ENCODE measurements at regions not wholly inside any gene's neighbourhood (a gene's known extent, or its start where the extent isn't known, plus 50 kb on each side); places are given as distances from the start of the nearest gene placed in this dataset.

DNA sequence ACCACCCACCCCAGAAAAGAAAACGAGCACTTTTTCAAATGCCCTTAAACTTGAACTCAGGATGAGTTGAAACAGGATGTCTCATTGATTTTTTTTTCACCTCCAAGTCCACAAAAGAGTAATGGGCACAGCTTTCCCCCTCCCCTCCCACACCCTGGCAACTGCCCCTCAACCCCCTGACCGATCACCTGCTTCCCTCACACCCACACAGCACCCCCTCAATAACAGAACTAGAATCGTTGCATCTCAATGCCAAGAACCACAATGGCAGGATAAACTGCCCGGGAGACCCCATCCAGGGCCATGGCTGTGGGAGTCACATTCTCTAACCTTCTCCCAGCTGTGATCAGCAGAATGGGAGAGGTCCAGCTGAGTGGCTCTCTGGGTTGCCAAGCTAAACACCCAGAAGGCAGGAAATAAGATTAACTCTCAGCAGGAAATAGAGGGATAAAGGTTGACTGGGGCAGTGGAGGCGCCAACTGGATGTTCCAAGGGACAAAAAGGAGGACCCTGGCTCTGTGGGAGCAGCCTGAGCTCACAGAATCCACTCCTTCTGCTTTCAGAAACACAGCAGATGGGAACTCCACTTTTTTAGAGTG is 128.0 kb upstream of the SDK2 start:
- Histone ChIP-seq H3K36me3 (ENCODE audit: insufficient read depth, low read depth, low read length) (no peaks in the 10 kb centered on the region), H3K27me3 (ENCODE audit: insufficient read depth, low read length) (no peaks in the 10 kb centered on the region), H3K4me3 (ENCODE audit: low read length) (no peak overlapping the region), H3K27ac (ENCODE audit: low read length) (no peak overlapping the region), H3K9ac (ENCODE audit: low read depth, low read length) (no peak overlapping the region), H3K4me1 (ENCODE audit: insufficient read depth, low read length) (no peaks in the 10 kb centered on the region), H3K9me3 (ENCODE audit: insufficient read depth, low read depth, low read length) (peaks cover 2% of the 10 kb centered on the region; the same call in 1 of the 2 replicates)

DNA sequence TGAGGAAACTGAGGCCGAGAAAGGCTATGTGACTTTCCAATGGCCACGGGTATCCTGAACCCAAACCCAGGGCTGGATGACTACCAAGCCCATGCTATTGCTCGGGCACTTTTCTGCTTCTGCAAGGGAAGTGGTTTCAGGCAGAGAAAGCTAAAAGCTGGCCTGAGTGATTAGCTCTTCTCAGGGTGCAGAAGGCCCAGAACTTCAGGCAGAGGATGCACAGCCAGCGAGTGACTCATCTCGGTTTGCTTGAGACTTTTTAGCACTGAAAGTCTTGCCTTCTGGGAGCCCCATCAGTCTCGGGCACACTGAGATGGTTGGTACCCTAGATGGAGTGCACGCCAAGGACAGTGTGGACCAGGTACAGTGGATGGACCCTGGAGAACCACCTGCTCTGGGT is 129.5 kb upstream of the SDK2 start:
- H3K4me3 ChIP-seq (ENCODE audit: low read length) = no peak overlapping the region
- no peak overlapping the region for H3K27ac ChIP-seq (ENCODE audit: low read length)
- H3K36me3 ChIP-seq (ENCODE audit: insufficient read depth, low read depth, low read length) = no peaks in the 10 kb centered on the region
- H3K4me1 ChIP-seq (ENCODE audit: insufficient read depth, low read length) = no peaks in the 10 kb centered on the region
- peaks cover 2% of the 10 kb centered on the region; the same call in 1 of the 2 replicates for H3K9me3 ChIP-seq (ENCODE audit: insufficient read depth, low read depth, low read length)
- H3K9ac ChIP-seq (ENCODE audit: low read depth, low read length) = no peak overlapping the region
- no peaks in the 10 kb centered on the region for H3K27me3 ChIP-seq (ENCODE audit: insufficient read depth, low read length)

DNA sequence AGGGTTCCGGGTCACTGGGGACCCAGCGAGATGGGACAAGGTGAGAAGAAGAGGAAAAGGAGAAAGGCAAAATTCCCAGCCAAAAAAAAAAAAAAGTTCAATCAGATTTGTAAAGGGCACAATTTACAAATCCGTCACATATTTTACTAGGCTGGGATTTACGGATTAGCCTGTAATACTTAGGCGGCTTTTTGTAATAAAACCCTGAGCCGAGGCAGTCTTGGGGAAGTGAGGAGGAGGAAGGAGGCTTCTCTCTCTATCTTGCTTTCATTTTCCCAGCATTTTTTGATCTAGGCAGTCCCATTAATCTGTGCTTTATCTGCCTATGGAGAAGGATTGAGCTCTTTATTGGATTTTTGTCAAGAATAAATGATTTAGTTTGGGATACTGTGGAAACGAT is 130.6 kb upstream of the SDK2 start:
- H3K4me1 ChIP-seq (ENCODE audit: insufficient read depth, low read length) = no peaks in the 10 kb centered on the region
- no peak overlapping the region for H3K27ac ChIP-seq (ENCODE audit: low read length)
- H3K9ac ChIP-seq (ENCODE audit: low read depth, low read length) = no peak overlapping the region
- H3K36me3 ChIP-seq (ENCODE audit: insufficient read depth, low read depth, low read length) = no peaks in the 10 kb centered on the region
- no peak overlapping the region for H3K4me3 ChIP-seq (ENCODE audit: low read length)
- no peaks in the 10 kb centered on the region for H3K27me3 ChIP-seq (ENCODE audit: insufficient read depth, low read length)
- H3K9me3 ChIP-seq (ENCODE audit: insufficient read depth, low read depth, low read length) = peaks cover 2% of the 10 kb centered on the region; the same call in 1 of the 2 replicates

DNA sequence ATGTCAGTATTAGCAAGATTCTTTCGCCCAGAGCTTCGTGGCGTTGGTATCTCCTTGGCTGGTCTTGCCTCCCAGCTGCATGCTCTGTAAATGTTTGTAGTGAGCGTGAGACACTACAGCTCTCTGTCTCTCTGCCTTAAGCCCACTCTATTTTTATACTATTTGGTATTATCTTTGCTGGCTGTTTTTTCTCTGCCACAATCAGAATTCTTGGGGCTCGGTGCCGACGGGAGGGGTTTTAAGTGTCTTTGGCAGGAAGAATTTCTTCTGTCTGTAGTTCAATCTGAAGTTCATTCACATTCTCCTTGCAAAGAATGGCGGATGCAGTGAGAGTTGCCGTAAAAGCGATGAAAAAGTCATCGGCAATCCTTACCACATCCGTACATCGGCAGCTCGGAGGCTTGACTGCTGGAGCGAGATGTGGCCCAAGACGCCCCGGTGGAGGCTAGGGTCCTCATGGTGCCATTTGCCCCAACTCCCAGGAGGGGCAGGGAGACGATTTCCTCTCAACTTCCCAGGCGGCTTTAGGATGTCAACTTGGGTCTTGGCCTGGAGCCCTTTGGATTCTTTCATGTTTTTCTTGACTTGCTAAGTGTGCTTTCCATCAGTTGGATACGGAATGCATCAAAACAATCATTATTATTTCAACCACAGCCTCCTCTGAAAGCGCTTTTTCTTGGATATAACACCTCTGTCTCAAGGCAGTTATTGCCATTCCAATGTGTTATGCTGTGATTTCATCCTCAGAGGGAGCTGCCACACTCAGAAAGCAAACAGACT is 132.3 kb upstream of the SDK2 start:
- peaks cover 2% of the 10 kb centered on the region; the same call in 1 of the 2 replicates for H3K9me3 ChIP-seq (ENCODE audit: insufficient read depth, low read depth, low read length)
- H3K9ac ChIP-seq (ENCODE audit: low read depth, low read length) = no peak overlapping the region
- no peak overlapping the region for H3K4me3 ChIP-seq (ENCODE audit: low read length)
- no peaks in the 10 kb centered on the region for H3K27me3 ChIP-seq (ENCODE audit: insufficient read depth, low read length)
- H3K27ac ChIP-seq (ENCODE audit: low read length) = no peak overlapping the region
- no peaks in the 10 kb centered on the region for H3K36me3 ChIP-seq (ENCODE audit: insufficient read depth, low read depth, low read length)
- H3K4me1 ChIP-seq (ENCODE audit: insufficient read depth, low read length) = no peaks in the 10 kb centered on the region

DNA sequence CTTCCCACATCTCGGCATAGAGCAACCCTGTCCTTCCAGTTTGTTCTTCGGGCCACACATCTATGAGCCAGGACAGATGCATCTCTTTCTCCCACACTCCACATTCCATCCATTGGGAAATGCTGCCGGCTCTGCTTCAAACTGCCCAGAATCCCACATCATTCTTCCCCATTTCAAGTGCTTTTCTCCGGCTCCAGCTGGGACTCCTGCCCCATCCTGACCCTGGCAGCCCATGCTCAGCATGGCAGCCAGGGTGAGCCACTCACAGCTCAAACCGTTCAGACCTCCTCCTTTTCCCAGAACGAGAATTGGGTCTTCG is 132.8 kb upstream of the SDK2 start:
- Histone ChIP-seq H3K27me3 (ENCODE audit: insufficient read depth, low read length) (no peaks in the 10 kb centered on the region), H3K9me3 (ENCODE audit: insufficient read depth, low read depth, low read length) (peaks cover 2% of the 10 kb centered on the region; the same call in 1 of the 2 replicates), H3K4me3 (ENCODE audit: low read length) (no peak overlapping the region), H3K9ac (ENCODE audit: low read depth, low read length) (no peak overlapping the region), H3K36me3 (ENCODE audit: insufficient read depth, low read depth, low read length) (no peaks in the 10 kb centered on the region), H3K4me1 (ENCODE audit: insufficient read depth, low read length) (no peaks in the 10 kb centered on the region), H3K27ac (ENCODE audit: low read length) (no peak overlapping the region)

DNA sequence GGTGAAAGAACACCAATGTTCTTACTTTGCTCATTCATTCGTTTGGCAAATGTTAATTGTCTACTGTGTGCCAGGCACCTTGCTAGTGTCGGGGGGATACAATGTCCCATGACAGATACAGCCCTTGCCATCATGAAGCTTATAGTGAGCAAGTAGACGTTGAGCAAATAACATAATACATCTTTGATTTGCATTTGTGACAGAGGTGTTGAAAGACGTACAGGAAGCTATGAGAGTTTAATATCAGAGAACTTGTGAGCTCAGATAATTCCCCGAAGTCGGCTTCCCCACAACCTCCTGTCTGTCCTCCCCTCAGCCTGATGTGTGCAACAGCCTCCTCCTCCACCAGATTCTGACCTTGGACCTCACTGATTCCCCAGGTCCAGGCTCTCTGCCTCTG is 138.0 kb upstream of the SDK2 start:
- no peaks in the 10 kb centered on the region for H3K36me3 ChIP-seq (ENCODE audit: insufficient read depth, low read depth, low read length)
- peaks cover 10% of the 10 kb centered on the region; the same call in 1 of the 2 replicates for H3K4me1 ChIP-seq (ENCODE audit: insufficient read depth, low read length)
- no peak overlapping the region for H3K27ac ChIP-seq (ENCODE audit: low read length)
- H3K4me3 ChIP-seq (ENCODE audit: low read length) = no peak overlapping the region
- H3K27me3 ChIP-seq (ENCODE audit: insufficient read depth, low read length) = peaks cover 11% of the 10 kb centered on the region; the same call in 1 of the 2 replicates
- no peak overlapping the region for H3K9ac ChIP-seq (ENCODE audit: low read depth, low read length)
- H3K9me3 ChIP-seq (ENCODE audit: insufficient read depth, low read depth, low read length) = no peaks in the 10 kb centered on the region

DNA sequence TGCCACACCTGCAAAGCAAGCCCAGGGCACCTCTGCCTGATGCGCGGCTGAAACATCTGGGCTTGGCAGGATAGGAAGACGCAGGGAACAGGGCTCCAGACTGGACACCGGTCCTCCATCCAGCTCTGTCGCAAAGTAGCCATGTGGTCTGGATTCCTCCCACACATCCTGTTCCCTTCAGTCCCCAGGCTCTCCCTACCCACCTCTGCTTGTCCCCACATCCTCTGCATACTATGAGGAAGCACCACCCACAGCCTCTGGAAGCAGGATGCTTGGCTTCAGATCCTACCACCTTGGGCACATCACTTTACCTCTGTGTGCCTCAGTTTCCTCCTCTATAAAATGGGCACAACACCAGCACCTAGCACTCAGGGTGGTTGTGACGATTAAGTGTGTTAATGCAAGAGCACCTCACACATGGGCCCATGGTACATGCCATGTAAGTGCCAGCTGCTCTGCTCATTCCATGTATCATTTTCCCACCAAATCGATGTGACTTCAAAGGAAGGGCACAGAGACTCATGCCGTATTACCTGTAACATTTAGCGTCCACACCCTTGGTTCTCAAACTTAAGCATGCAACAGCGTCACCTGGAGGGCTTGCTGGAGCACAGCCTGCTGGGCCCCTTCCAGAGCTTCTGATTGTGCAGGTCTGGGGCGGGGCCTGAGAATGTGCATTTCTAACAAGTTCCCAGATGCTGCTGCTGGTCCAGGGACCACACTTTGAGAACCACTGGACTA is 138.6 kb upstream of the SDK2 start:
- Histone ChIP-seq H3K4me3 (ENCODE audit: low read length) (no peak overlapping the region), H3K4me1 (ENCODE audit: insufficient read depth, low read length) (peaks cover 16% of the 10 kb centered on the region; the same call in 1 of the 2 replicates), H3K27ac (ENCODE audit: low read length) (no peak overlapping the region), H3K27me3 (ENCODE audit: insufficient read depth, low read length) (peaks cover 11% of the 10 kb centered on the region; the same call in 1 of the 2 replicates), H3K9ac (ENCODE audit: low read depth, low read length) (no peak overlapping the region), H3K9me3 (ENCODE audit: insufficient read depth, low read depth, low read length) (no peaks in the 10 kb centered on the region), H3K36me3 (ENCODE audit: insufficient read depth, low read depth, low read length) (no peaks in the 10 kb centered on the region)

DNA sequence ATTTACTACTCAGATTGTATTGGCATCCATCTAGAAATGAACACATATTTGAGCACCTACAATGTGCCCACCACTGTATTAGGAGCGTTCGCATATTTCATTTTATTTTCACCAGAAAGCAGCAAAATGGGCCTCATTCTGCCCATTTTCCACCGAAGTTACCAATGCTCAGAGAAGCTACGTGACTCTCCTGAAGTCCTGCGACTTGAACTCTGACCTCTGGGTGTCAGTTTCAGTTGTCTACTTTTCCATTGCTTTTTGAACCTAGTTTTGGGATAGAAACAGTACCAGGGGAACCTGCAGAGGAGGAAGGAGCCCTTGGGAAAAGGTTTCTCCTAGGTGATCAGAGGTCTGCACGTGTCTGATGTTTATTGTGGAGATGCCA is 139.1 kb upstream of the SDK2 start:
- H3K4me3 ChIP-seq (ENCODE audit: low read length) = no peak overlapping the region
- peaks cover 11% of the 10 kb centered on the region; the same call in 1 of the 2 replicates for H3K27me3 ChIP-seq (ENCODE audit: insufficient read depth, low read length)

DNA sequence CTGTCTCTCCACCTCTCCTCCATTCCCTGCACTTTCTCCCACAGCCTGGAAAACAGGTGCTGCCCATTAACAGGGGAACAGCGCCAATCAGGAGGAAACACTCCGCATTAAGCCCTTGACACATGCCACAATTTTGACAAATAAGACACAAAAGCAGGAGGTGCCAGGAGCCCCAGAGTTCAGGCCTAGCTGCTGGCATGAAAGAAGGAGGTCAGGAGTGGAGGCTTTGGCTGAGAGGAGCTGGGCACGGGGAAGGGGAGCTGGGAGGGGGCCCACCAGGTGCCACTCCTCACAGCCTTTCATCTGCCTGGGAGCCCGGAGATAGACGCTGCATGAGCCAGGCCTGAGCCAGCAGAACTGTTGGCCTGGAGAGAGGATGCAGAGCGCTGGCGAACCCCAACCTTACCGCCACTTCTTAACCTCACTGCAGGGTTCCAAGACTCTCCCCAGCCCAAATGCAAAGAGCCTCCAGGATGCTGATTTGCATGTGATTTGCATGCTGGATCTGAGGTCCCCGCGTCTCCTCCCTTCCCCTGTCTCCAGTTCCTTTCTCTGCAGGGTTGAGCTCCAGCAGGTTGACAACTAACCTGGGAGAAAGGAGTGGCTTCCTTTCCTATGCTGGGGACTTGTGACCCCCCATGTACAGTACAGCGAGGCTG is 139.8 kb upstream of the SDK2 start:
- Histone ChIP-seq H3K27me3 (ENCODE audit: insufficient read depth, low read length) (peaks cover 11% of the 10 kb centered on the region; the same call in 1 of the 2 replicates), H3K36me3 (ENCODE audit: insufficient read depth, low read depth, low read length) (no peaks in the 10 kb centered on the region), H3K27ac (ENCODE audit: low read length) (no peak overlapping the region), H3K9ac (ENCODE audit: low read depth, low read length) (no peak overlapping the region), H3K9me3 (ENCODE audit: insufficient read depth, low read depth, low read length) (no peaks in the 10 kb centered on the region), H3K4me3 (ENCODE audit: low read length) (no peak overlapping the region), H3K4me1 (ENCODE audit: insufficient read depth, low read length) (peaks cover 20% of the 10 kb centered on the region; the same call in 1 of the 2 replicates)

More for the DNA sequence above, 139.1 kb upstream of the SDK2 start:
- no peaks in the 10 kb centered on the region for H3K36me3 ChIP-seq (ENCODE audit: insufficient read depth, low read depth, low read length)
- H3K9ac ChIP-seq (ENCODE audit: low read depth, low read length) = no peak overlapping the region
- peaks cover 20% of the 10 kb centered on the region; the same call in 1 of the 2 replicates for H3K4me1 ChIP-seq (ENCODE audit: insufficient read depth, low read length)
- H3K9me3 ChIP-seq (ENCODE audit: insufficient read depth, low read depth, low read length) = no peaks in the 10 kb centered on the region
- H3K27ac ChIP-seq (ENCODE audit: low read length) = no peak overlapping the region

DNA sequence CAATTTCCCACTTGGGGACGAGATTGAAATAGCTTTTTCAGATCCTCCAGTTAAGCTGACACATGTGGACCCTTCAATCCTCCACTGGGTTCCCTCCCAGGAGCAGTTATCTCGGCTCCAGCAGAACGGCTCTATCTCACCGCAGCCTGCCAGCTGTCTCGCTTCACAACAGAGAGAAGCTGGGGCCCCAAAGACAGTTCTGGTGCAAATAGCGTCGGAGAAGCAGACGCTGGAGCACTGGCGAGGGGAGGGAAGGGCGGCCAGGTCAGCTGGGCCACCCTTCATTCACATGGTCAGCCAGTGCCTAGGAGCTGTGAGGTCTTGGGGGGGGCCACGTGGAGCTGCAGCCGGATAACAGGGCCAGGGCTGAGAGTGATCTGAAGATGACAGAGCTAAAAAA is 141.3 kb upstream of the SDK2 start:
- no peak overlapping the region for H3K4me3 ChIP-seq (ENCODE audit: low read length)
- no peaks in the 10 kb centered on the region for H3K36me3 ChIP-seq (ENCODE audit: insufficient read depth, low read depth, low read length)
- no peak overlapping the region for H3K9ac ChIP-seq (ENCODE audit: low read depth, low read length)
- H3K9me3 ChIP-seq (ENCODE audit: insufficient read depth, low read depth, low read length) = no peaks in the 10 kb centered on the region
- H3K27ac ChIP-seq (ENCODE audit: low read length) = no peak overlapping the region
- peaks cover 11% of the 10 kb centered on the region; the same call in 1 of the 2 replicates for H3K27me3 ChIP-seq (ENCODE audit: insufficient read depth, low read length)
- H3K4me1 ChIP-seq (ENCODE audit: insufficient read depth, low read length) = peaks cover 20% of the 10 kb centered on the region; the same call in 1 of the 2 replicates

DNA sequence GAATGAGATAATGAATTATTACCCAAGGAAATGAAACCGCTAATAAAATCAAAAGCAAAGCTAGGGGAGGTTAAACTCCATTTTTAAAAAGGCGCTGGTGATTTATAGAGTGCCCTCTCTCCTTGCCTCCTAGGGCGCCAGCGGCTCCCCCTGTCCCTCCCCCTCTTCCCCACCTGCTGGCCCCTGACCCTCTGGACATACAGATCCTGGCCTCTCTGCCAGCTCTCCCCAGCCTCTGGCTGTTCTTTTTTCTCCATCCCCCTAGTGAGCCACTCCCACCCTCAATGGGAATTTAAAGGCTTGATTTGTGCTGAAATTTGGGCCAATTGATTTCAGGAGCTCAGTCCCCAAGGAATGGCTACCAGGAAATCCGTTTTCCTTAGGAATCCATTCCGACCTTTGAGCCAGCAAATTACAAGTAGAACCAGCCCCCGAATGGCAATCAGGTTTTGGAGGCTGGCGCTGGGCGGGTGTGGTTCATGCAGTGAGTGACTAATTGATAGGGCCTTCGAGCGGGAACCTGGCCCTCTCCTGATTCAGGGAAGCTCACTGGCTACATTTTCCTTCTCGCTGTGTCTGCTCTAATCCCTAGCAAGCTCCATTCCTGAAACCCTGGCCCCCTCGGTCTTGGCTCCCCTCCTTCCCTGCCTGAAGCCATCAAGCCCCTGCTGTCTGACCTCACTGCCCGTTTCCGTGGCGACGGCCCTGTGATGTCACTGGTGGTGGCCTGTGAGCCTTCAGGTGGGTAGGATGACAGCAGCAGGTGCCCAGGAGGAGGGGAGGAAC is 141.9 kb upstream of the SDK2 start:
- Histone ChIP-seq H3K9ac (ENCODE audit: low read depth, low read length) (no peak overlapping the region), H3K4me3 (ENCODE audit: low read length) (no peak overlapping the region), H3K27me3 (ENCODE audit: insufficient read depth, low read length) (peaks cover 11% of the 10 kb centered on the region; the same call in 1 of the 2 replicates)

More for the DNA sequence above, 141.9 kb upstream of the SDK2 start:
- Histone ChIP-seq H3K36me3 (ENCODE audit: insufficient read depth, low read depth, low read length) (no peaks in the 10 kb centered on the region), H3K27ac (ENCODE audit: low read length) (no peak overlapping the region), H3K4me1 (ENCODE audit: insufficient read depth, low read length) (peaks cover 20% of the 10 kb centered on the region; the same call in 1 of the 2 replicates), H3K9me3 (ENCODE audit: insufficient read depth, low read depth, low read length) (no peaks in the 10 kb centered on the region)

Data from iPS-20b (cell line).